Stimulated activated CD8-positive, alpha-beta memory T cell treated with anti-CD3 and anti-CD28 coated beads, Interleukin-15, amount 100 ng/mL, for 48 hours (primary cell): ENCODE measurements at regions not wholly inside any gene's neighbourhood (a gene's known extent, or its start where the extent isn't known, plus 50 kb on each side); places are given as distances from the start of the nearest gene placed in this dataset.
"Not testable (repeated sequence)": the region's sequence is repeated elsewhere in the genome, so short reads cannot be mapped to it uniquely, and the experiment has no call there.

Experiments
- DNase-seq, 2 donors: peaks; one replicate each; pipeline ENCODE4 v3.0.0-alpha.2; 2020; ENCODE audit warnings: low read depth in 2 of 2

DNA sequence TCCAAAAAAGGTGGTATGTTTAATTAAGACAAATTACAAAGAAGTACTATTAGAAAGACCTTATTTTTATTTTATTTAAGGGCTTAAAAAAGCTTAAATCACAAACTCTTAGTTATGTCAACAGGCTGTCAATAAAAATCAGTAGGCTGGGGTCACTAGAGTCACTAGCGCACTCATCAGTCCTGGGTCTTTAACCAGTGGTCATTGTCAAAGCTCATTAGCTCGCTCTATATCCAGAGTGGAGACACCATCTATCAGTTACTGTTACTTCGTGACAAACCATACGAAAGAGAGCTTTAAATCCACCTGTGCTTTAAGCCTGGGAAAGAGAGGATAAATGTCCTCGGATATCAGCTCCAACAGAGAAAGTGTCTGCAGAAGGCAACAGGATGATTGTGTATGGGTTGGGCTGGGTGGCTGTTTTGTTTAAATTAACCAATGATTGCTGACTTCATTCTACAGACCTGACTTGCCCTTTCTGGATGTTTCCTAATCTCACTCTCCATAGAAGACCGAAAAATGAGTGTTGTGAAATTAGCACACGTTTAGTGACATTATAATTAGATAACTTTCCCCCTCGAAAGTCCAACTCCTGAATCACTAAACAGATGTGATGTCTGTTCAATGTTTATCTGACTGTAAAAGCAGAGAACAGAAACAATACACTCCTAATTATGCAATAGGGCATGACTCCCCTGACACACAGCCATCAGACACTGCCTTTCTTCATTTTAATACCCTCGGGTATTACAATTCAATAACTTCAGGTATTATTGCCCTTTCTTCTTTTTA, 123.6 kb upstream of the TNPO1 start:
- DNase-seq: no peak

- DNase-seq: no peak
Measured at GRCh38 chr5:72692231-72692637, 124.2 kb upstream of the TNPO1 start.

DNA sequence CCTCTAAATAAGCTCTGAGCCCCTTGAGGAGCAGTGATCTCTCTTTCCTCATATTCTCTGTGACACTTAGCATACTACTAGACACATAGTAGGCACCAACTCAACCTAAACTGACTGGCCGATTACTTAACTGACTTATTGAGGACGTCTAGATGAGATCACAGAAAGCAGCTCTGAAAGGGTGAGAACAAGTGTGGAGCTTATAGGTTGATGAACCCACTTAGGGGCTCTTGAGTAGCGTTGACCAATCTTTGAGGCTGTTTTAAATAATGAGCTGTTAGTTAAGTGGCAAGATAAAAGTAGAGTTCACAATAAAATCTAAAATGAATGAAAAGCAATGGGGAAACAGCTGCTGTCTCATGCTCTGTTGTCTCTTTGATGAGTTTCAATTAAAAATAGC, 124.7 kb upstream of the TNPO1 start:
- DNase-seq: no peak

DNA sequence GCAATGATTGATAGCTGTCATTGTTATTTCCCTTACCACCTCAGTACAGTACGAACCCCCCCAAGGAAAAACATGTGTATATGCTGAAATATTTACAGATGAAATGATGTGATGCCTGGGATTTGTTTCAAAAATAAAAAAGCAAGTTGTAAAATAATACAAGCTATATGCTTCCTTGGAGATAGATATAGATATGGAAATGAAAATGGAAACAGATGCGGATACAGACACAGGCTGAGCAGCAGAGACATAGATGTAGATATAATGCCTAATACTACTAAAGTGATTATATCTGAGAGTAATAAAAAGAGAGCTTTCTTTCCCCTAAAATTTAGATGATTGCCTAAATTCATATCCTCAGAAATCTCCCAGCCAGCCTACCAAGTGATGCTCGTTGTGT, 127.5 kb upstream of the TNPO1 start:
- DNase-seq: no peak

DNA sequence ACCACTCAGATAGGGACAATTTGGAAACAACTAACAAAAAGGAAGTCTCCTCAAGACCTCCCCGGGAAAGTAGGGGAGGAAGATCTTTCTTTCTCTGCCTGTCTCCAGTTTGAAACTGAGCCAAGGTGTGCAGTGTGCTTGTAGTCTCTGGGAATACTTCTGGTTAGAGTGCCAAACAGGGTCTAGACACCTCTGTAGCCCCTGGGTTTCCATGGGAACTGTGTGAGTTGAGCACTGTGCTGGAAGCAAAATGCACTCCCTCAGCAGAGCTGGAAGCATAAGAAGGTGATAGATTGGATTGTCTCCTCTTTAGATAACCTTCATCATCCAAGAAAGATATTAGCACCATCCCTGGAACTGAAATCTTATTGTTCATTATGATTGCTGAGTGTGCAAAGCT, 129.2 kb upstream of the TNPO1 start:
- no peak for DNase-seq

GRCh38 chr5:72682561-72682960, 133.9 kb upstream of the TNPO1 start:
- no peak for DNase-seq

GRCh38 chr5:72681781-72682180, 134.7 kb upstream of the TNPO1 start:
- DNase-seq: no peak

GRCh38 chr5:72677447-72677846, 139.0 kb upstream of the TNPO1 start:
- DNase-seq: no peak

DNA sequence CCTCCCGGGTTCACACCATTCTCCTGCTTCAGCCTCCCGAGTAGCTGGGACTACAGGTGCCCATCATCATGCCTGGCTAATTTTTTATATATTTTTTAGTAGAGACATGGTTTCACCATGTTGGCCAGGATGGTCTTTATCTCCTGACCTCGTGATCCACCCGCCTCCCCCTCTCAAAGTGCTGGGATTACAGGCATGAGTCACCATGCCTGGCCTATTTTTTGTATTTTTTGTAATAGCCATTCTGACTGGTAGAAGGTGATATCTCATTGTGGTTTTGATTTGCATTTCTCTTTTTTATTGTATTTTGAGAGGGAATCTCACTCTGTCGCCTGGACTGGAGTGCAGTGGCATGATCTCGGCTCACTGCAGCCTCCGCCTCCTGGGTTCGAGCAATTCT, 139.6 kb upstream of the TNPO1 start:
- not testable (repeated sequence) for DNase-seq

DNA sequence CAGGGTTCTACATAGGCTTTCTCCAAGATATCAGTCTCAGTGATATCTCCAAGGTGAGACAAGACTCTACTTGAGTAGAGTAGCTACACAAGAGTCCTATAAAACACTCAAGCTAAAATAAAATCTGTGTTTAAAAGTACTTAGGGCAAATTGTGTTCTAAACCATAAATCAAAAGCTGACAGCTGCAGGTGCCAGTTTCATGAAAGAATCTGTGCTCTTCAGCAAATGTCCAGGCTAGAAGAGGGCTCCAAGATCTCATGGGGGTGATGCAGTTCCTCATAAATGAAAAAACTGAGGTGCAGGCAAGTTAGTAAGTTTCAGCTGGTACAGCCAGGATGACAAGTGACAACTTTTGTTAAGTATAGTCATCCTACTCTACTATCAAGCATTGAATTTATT, 142.8 kb upstream of the TNPO1 start:
- DNase-seq: no peak

GRCh38 chr5:72673180-72673579, 143.3 kb upstream of the TNPO1 start:
- no peak for DNase-seq

GRCh38 chr5:72667708-72668107, 148.8 kb upstream of the TNPO1 start:
- DNase-seq: no peak

DNA sequence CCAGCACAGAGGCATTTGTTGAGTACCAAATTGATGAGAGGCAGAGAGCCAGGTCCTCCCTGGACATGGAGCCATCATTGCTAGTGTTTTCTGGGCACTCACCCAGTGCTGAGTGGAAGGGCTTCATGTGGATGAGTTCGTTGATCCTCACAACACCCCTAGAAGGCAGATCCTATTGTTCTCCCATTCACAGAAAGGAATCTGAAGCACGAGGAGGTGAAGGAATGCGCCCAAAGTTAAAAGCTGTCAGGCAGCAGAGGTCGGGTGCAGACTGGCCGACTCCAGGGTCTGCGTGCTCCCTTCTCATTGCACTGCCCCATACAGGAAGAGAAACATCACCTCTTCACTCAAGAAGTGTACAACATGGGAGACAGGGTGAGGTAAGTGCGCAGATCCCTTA, 153.5 kb upstream of the TNPO1 start:
- DNase-seq: no peak

DNA sequence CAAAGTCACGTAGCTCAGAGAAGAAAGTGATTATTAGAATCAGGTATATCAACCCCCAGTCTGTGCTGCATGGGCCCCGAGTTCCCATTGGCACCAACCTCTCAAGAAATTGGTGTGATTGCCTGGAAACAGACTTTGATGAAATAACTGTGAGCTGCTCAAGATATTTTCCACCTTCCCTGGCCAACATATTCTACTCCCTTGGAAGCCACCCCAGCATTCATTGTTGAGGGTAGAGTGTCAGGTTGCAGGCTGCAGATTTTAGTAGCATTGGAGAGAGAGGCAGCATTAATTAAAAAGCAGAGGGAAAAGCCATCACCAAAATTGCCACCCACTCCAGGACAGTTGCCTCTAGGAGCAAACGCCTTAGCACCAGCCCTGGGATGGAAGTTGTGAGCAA, 154.2 kb upstream of the TNPO1 start:
- no peak for DNase-seq

GRCh38 chr5:72661405-72661804, 154.2 kb upstream of the ZNF366 start:
- no peak for DNase-seq

GRCh38 chr5:72659726-72660125, 152.5 kb upstream of the ZNF366 start:
- no peak for DNase-seq

- DNase-seq: no peak
Measured at GRCh38 chr5:72658761-72659540, 151.7 kb upstream of the ZNF366 start.

- DNase-seq: no peak
Measured at GRCh38 chr5:72658161-72658560, 151.0 kb upstream of the ZNF366 start.

GRCh38 chr5:72656756-72657513, 149.7 kb upstream of the ZNF366 start:
- no peak for DNase-seq

DNA sequence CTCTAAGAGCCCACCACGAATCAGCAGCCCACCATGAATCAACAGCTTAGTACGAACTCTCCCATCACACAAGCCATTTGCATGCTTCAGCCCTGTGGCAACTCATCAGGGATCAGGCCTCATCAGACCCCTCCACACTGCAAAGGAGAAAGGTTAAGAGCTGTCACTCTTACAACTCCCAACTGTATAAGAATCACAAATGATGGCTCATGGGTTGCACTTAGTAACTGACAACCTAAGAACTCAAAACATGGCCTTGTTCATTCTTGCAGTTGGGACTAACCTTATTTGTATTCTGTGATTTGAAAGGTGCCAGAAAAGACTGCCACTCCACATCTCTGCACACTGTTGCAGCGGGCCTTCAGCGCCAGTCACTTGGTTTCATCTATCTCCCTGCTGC, 149.1 kb upstream of the ZNF366 start:
- no peak for DNase-seq

- no peak for DNase-seq
Measured at GRCh38 chr5:72654231-72654630, 147.0 kb upstream of the ZNF366 start.

GRCh38 chr5:72653586-72653985, 146.4 kb upstream of the ZNF366 start:
- DNase-seq: no peak

DNA sequence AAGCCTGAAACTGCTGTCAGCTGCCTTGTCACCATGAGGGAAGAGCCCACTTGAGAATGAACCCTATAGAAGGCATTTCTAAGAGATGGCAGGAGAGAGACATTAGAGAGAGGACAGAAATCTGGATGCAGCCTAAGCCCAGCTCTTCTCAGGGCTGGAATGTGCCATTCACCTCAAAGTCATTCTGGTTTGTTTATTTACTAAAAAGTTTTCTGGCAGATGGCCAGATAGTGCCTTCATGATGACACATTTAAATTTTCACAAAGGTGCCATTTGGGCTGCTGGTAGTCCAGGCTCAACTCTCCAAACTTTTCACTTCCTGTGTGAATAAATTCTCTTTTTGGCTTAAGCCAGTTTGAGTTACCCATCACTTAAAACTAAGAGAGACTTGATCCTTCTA, 144.6 kb upstream of the ZNF366 start:
- DNase-seq: no peak
